ENCODE measurements at regions not wholly inside any gene's neighbourhood (a gene's known extent, or its start where the extent isn't known, plus 50 kb on each side); places are given as distances from the start of the nearest gene placed in this dataset.

DNA sequence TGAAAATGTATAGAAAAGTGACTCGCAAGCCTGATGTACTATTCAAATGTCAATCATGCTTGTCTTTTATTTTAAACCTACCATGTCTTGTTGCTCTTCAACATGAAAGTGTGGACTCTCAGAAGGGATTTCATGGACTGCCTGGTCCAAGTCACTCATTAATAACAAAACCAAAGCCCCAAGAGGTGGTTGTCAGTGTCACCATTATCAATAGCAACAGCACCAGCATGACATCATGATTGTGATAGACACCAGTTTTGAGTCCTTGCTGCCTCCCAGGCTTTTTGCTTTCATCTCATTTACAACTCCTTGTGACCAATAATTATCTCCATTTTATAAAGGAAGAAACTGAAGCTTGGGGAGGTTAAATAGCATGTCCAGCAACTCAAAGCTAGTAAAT, 112.0 kb upstream of the TMPO start:
- CTCF ChIA-PET = no interaction called here

DNA sequence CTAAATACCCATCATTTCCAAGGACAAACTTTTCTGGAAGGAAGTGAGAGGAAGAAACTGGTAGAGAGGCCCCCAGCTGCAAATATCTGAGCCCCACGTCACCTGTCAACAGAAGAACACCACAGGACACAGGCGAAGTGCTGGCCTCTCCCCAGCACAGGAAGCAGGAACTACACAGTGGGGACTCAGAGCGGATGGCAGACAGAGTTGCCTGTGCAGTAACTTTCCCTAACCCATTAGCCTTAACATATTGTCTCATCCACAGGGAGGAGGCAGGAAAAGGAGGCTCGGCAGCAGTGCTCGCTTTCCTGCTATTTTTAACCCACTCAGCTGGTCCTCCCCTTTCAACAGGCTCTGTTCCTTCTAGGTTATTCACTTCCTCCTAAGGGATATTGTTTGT, 111.5 kb upstream of the TMPO start:
- no peak for DNase-seq

More for the DNA sequence above, 112.0 kb upstream of the TMPO start:
- no peaks in the 10 kb centered on the region for H3K27me3 Mint-ChIP-seq
- no peaks in the 10 kb centered on the region for H3K36me3 Mint-ChIP-seq
- H3K9me3 Mint-ChIP-seq = no peaks in the 10 kb centered on the region
- POLR2A ChIA-PET = no interaction called here
- intact Hi-C loops (cut with micrococcal nuclease) = no loop called here
- no peak overlapping the region for H3K27ac Mint-ChIP-seq
- H3K4me1 Mint-ChIP-seq (ENCODE audit: low read depth) = peaks cover 32% of the 10 kb centered on the region
- DNase-seq = no peak
- no peak overlapping the region for H3K4me3 Mint-ChIP-seq

DNA sequence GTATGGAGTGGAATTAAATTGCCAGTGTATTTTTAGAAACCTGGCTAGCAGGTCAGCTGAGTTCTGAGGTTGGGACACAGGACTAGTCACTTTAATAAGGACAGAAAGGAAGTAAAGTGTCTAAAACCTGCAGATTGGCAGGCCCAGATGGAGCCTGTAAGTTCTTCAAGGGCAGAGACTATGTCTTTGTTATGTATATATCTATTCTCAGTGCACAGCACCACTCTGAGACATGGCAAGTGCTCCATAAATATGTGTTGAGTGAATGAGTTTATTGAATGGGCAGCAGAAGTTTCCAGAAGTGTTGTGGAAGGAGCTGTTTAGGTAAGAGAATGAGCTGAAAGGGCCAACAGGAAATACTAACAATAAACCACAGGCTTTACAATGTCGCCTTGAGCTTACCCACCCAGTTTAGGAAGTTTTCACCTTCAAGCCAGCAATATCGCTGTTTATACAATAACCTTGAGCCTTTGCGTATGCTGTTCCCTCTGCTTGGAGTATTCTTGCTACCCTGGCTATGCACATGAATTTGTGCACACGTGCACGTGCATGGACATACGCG, 109.5 kb upstream of the TMPO start:
- Mint-ChIP-seq H3K4me3 (no peak overlapping the region), H3K9me3 (no peaks in the 10 kb centered on the region)

More for the DNA sequence above, 111.5 kb upstream of the TMPO start:
- H3K27ac Mint-ChIP-seq = no peak overlapping the region
- intact Hi-C loops (cut with micrococcal nuclease) = no loop called here
- no peaks in the 10 kb centered on the region for H3K36me3 Mint-ChIP-seq
- H3K4me3 Mint-ChIP-seq = no peak overlapping the region
- ChIA-PET POLR2A (no interaction called here), CTCF (no interaction called here)
- H3K4me1 Mint-ChIP-seq (ENCODE audit: low read depth) = peaks cover 29% of the 10 kb centered on the region
- H3K9me3 Mint-ChIP-seq = no peaks in the 10 kb centered on the region
- H3K27me3 Mint-ChIP-seq = no peaks in the 10 kb centered on the region

DNA sequence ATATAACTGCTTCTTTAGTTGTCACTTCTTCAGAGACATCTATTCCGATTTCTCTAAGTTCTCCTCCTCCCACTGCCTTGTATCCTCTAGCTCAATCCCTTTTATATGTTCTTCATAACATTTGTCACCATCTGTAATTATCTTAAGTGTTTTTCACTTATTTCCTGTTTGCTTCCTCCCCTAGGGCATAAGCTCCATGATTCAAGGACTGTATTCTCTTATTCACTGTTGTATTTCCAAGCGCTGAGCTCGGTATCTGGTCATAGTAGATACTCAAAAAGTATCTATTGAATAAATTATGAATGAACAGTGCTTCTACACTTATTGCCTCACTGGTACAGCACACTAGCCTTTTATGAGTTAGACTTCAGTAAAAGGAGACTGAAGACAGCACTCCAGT, 109.0 kb upstream of the TMPO start:
- no peak overlapping the region for H3K4me3 Mint-ChIP-seq
- H3K27ac Mint-ChIP-seq = no peak overlapping the region
- no peaks in the 10 kb centered on the region for H3K36me3 Mint-ChIP-seq
- DNase-seq = no peak
- intact Hi-C loops (cut with micrococcal nuclease) = no loop called here
- H3K4me1 Mint-ChIP-seq (ENCODE audit: low read depth) = peaks cover 15% of the 10 kb centered on the region
- CTCF ChIA-PET = no interaction called here
- no peaks in the 10 kb centered on the region for H3K27me3 Mint-ChIP-seq
- POLR2A ChIA-PET = no interaction called here
- H3K9me3 Mint-ChIP-seq = no peaks in the 10 kb centered on the region

More for the DNA sequence above, 109.5 kb upstream of the TMPO start:
- Mint-ChIP-seq H3K27ac (no peak overlapping the region), H3K4me1 (ENCODE audit: low read depth) (peaks cover 15% of the 10 kb centered on the region), H3K36me3 (no peaks in the 10 kb centered on the region), H3K27me3 (no peaks in the 10 kb centered on the region)
- intact Hi-C loops (cut with micrococcal nuclease) = no loop called here
- no peak for DNase-seq
- CTCF ChIA-PET = no interaction called here
- POLR2A ChIA-PET = no interaction called here

DNA sequence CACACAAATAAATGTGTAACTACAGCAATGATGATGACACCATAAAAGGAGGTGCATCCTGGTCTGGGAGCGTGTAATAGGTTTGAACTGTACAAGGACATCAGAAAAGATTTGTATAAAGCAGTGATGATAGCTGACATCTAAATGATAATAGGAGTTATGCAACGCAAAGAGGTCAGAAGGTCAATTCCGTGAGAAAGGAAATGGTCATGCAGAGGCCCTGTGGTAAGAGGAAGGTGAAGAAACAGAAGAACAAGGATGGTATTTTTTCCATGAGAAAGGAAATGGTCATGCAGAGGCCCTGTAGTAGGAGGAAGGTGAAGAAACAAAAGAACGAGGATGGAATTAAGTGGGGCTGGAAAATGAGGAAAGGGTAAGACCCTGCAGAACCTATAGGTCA, 106.7 kb upstream of the TMPO start:
- Mint-ChIP-seq H3K9me3 (no peaks in the 10 kb centered on the region), H3K27ac (no peak overlapping the region), H3K36me3 (no peaks in the 10 kb centered on the region), H3K4me3 (no peak overlapping the region), H3K27me3 (no peaks in the 10 kb centered on the region), H3K4me1 (ENCODE audit: low read depth) (peaks cover 6% of the 10 kb centered on the region)
- POLR2A ChIA-PET = no interaction called here
- DNase-seq = no peak
- intact Hi-C loops (cut with micrococcal nuclease) = no loop called here
- CTCF ChIA-PET = interaction anchor here (1.0 kb wide), 1 partner anchor 9 kb away, joined by 3 read pairs; no protein-coding TSS in a partner anchor

DNA sequence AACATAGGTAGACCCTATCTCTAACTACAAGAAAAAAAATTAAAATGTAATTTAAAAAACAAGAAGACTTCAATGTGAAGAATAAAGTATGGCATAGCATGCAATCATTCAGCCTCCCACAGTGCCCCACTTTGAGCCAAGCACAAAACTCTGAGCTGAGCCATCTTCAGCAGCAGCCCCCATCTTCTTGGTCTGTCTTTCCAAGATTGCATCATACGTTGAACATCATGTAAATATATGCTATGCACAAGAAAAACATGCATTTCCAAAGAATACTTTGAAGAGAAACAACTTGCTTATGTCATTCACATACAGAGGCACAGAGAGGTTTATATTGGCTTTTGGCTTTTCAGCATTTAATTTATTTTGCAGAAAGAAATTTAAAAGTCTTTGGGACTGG, 105.8 kb upstream of the TMPO start:
- no peak for DNase-seq
- no peaks in the 10 kb centered on the region for H3K36me3 Mint-ChIP-seq
- ChIA-PET POLR2A (no interaction called here), CTCF (interaction anchor here (0.6 to 1.0 kb wide), 2 partner anchors 8 to 15 kb away, joined by 3 read pairs; no protein-coding TSS in a partner anchor)
- no peaks in the 10 kb centered on the region for H3K9me3 Mint-ChIP-seq
- no peak overlapping the region for H3K4me3 Mint-ChIP-seq
- H3K4me1 Mint-ChIP-seq (ENCODE audit: low read depth) = peaks cover 6% of the 10 kb centered on the region
- no peak overlapping the region for H3K27ac Mint-ChIP-seq
- intact Hi-C loops (cut with micrococcal nuclease) = no loop called here
- H3K27me3 Mint-ChIP-seq = no peaks in the 10 kb centered on the region

DNA sequence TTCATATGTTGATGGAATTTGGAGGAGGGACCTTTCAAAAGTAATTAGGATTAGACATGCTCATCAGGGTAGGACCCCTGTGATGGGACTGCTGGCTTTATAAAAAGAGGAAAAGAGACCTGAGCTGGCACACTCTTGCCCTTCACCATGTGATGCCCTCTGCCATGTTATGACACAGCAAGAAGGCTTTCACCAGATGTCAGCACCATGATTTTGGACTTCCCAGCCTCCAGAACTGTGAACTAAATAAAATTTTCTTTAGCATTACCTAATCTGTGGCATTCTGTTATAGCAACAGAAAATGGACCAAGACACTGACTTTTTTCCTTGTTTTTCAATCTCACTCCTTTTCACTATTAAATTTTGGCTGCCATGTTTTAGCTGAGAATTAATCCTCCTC, 105.0 kb upstream of the TMPO start:
- Mint-ChIP-seq H3K36me3 (no peaks in the 10 kb centered on the region), H3K4me3 (no peak overlapping the region), H3K4me1 (ENCODE audit: low read depth) (peaks cover 6% of the 10 kb centered on the region), H3K27ac (no peak overlapping the region), H3K9me3 (no peaks in the 10 kb centered on the region), H3K27me3 (no peaks in the 10 kb centered on the region)
- ChIA-PET CTCF (no interaction called here), POLR2A (no interaction called here)
- intact Hi-C loops (cut with micrococcal nuclease) = no loop called here
- no peak for DNase-seq

DNA sequence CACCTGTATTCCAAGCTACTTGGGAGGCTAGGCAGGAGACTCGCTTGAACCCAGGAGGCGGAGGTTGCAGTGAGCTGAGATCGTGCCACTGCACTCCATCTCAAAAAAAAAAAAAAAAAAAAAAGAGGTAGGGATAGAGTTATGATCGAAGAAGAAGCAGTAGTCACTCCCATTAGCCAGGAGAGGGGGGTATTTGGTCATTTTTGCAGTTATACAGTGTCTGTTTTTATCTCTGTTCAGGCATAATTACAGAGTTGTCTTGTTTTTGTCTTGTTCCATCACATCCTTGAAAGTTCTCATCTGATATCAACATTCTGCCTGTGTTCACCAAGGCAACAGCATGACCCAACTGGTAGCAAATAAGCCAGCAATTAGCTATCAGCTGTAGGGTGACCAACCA, 98.5 kb upstream of the TMPO start:
- H3K9me3 Mint-ChIP-seq = no peaks in the 10 kb centered on the region
- H3K4me3 Mint-ChIP-seq = no peak overlapping the region
- CTCF ChIA-PET = interaction anchor here (0.8 to 1.1 kb wide), 2 partner anchors 8 to 23 kb away, joined by 3 read pairs; no protein-coding TSS in a partner anchor
- POLR2A ChIA-PET = no interaction called here
- intact Hi-C loops (cut with micrococcal nuclease) = no loop called here
- peaks cover 2% of the 10 kb centered on the region for H3K27me3 Mint-ChIP-seq
- no peaks in the 10 kb centered on the region for H3K4me1 Mint-ChIP-seq (ENCODE audit: low read depth)
- no peak overlapping the region for H3K27ac Mint-ChIP-seq
- H3K36me3 Mint-ChIP-seq = no peaks in the 10 kb centered on the region
- no peak for DNase-seq

DNA sequence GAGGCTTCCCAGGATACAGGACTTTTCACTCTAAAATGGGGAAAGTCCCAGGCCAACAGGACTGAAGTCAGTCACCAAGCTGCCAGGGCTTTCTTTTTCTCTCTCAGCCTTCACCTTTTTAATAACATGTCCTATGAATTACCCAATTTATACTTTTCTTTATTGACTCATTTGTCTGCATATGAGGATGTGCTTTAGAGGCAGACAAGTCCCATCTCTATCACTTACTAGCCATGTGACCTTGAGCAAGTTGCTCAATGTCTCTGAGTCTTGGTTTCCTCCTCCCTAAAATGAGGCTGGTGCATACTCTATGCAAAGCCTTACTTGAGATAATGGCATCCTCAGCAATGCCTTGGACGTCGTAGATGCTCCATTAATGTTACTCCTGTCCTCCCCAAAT, 98.1 kb upstream of the TMPO start:
- intact Hi-C loops (cut with micrococcal nuclease) = no loop called here
- ChIA-PET POLR2A (no interaction called here), CTCF (interaction anchor here (0.8 to 1.2 kb wide), 4 partner anchors 8 to 121 kb away, joined by 3 read pairs; no protein-coding TSS in a partner anchor)
- no peak for DNase-seq
- H3K4me1 Mint-ChIP-seq (ENCODE audit: low read depth) = no peaks in the 10 kb centered on the region
- H3K9me3 Mint-ChIP-seq = no peaks in the 10 kb centered on the region
- H3K4me3 Mint-ChIP-seq = no peak overlapping the region
- H3K27ac Mint-ChIP-seq = no peak overlapping the region
- peaks cover 2% of the 10 kb centered on the region for H3K27me3 Mint-ChIP-seq
- H3K36me3 Mint-ChIP-seq = no peaks in the 10 kb centered on the region

DNA sequence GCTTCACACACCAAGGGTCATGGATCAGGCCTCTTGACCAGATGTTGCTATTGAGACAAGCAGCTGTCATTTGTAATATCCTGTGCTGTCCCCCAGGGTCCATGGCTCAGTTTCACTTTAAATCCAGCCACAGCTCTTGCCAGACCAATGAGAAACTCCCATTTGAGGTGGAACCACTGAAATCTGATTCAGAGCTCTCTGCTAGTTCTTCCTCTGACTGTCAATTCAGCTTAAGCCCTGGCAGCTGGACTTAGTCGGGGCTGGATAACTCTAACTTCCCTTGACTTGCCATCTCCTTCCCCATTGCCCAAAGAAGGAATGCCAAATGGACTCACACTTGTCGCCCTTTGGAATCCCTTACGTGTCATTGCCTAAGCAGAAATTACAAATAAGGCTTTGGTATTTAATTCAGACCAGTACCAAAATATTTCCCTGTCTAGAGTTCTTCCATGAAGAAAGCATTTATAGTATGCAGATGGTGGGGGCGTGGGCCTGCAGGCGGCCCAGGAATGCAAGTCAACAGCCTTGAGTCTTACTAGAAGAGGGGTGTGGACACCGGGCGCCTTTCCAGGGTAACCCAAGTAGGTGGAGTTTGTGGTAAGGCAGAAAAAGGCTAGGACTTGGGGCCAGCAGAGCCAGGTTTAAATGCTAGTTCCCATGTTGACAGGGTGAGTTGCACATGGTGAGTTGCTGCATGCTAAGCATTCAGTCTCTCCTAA, 96.9 kb upstream of the TMPO start:
- Mint-ChIP-seq H3K27ac (no peak overlapping the region), H3K36me3 (no peaks in the 10 kb centered on the region), H3K9me3 (no peaks in the 10 kb centered on the region), H3K4me1 (ENCODE audit: low read depth) (no peaks in the 10 kb centered on the region), H3K27me3 (peaks cover 2% of the 10 kb centered on the region), H3K4me3 (no peak overlapping the region)
- CTCF ChIA-PET = interaction anchor here (1.2 kb wide), 1 partner anchor 116 kb away, joined by 3 read pairs; no protein-coding TSS in a partner anchor
- POLR2A ChIA-PET = no interaction called here
- intact Hi-C loops (cut with micrococcal nuclease) = no loop called here
- DNase-seq = no peak

DNA sequence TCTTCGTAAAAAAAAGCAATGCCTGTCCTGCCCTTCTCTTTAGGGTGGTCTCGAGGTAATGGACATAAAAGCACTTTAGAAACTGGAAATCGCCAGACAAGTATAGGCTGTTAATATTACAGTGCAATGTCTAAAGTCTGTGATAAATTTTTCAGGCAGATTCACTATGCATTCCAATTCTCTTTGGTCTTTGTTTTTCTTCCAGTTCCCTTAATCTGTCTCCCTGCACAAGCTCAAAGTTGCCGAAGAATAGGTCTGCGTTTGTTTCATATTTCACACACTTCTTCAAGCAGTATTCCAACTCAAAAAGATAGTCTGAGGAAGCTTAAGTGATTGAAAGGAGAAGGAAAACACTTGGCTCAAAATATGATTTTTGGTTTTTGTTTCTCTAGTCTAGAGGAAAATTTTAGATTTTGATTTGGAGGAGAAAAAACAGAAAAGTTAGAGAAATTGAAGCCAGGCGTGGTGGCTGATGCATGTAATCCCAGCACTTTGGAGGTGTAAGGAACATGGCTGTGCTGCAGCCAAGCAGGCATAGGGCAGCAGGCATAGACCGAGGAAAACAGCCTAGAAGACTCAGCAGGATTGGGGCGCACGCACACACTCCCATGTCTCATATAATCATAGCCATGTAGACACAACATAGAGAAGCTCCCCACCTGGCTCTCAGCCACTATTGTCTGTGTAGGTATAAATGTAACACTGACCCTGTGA, 96.2 kb upstream of the TMPO start:
- DNase-seq = no peak
- Mint-ChIP-seq H3K27me3 (peaks cover 2% of the 10 kb centered on the region), H3K27ac (no peak overlapping the region), H3K4me3 (no peak overlapping the region), H3K9me3 (no peaks in the 10 kb centered on the region), H3K36me3 (no peaks in the 10 kb centered on the region), H3K4me1 (ENCODE audit: low read depth) (no peaks in the 10 kb centered on the region)
- intact Hi-C loops (cut with micrococcal nuclease) = no loop called here
- POLR2A ChIA-PET = no interaction called here
- CTCF ChIA-PET = no interaction called here

DNA sequence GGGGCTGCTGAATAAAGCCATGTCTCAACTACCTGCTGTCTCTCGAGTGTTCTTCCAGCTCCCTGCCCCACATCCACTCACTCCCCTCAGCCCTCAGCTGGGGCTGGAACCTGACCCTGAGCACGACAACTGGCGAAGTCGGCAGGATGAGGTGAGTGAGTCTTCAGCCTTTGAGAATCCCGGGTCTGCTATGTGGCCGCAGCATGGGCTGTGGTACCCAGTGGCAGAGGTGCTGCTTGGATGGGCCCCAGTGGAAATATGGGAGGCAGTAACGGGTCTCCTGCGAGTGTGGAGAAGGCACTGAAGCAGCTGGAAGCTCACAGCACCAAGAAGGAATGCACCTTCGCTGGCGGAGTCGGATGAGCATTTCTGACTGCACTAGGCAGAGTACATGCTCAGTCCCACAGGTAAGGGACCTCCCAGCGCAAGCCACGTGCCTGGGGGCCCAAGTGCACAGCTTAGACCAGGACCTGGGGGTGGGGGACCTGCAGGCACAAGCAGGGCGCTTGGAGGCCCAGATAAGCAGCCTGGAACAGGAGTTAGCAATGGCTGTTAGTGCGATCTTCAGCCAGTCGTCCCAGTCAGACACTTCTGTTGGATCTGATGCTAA, 95.5 kb upstream of the TMPO start:
- ChIA-PET POLR2A (no interaction called here), CTCF (no interaction called here)
- H3K27ac Mint-ChIP-seq = no peak overlapping the region
- no peaks in the 10 kb centered on the region for H3K9me3 Mint-ChIP-seq
- intact Hi-C loops (cut with micrococcal nuclease) = no loop called here
- no peaks in the 10 kb centered on the region for H3K36me3 Mint-ChIP-seq
- peaks cover 2% of the 10 kb centered on the region for H3K27me3 Mint-ChIP-seq
- H3K4me3 Mint-ChIP-seq = no peak overlapping the region
- H3K4me1 Mint-ChIP-seq (ENCODE audit: low read depth) = peaks cover under 1% of the 10 kb centered on the region
- DNase-seq = no peak

Data from activated CD4-positive, alpha-beta memory T cell treated with anti-CD3 and anti-CD28 coated beads for 36 hours (primary cell).